Mesenchymal stem cell (in vitro differentiated cells and primary cell): ENCODE measurements at regions not wholly inside any gene's neighbourhood (a gene's known extent, or its start where the extent isn't known, plus 50 kb on each side); places are given as distances from the start of the nearest gene placed in this dataset.

Experiments used
- DNase-seq: peaks from one replicate; pipeline ENCODE4 v3.0.0-alpha.2; 2013
- H2AFZ ChIP-seq: one replicate; pipeline ENCODE4 v1.6.1; 2013; ENCODE audit warnings: low read depth, mild to moderate bottlenecking, control low read depth, inconsistent platforms, low read length, moderate library complexity
- H2AK5ac ChIP-seq: 2 replicates; pipeline ENCODE4 v1.6.1; 2013; ENCODE audit warnings: low read length, moderate library complexity, mild to moderate bottlenecking, inconsistent platforms; ENCODE audit not compliant: severe bottlenecking
- H2BK120ac ChIP-seq: one replicate; pipeline ENCODE4 v1.6.1; 2013; ENCODE audit warnings: low read depth, mild to moderate bottlenecking, inconsistent platforms, low read length, moderate library complexity
- H2BK12ac ChIP-seq, 2 experiments: one replicate each; pipeline ENCODE4 v1.6.1; 2013; ENCODE audit warnings: inconsistent platforms in 2 of 2, low read length in 2 of 2, mild to moderate bottlenecking in 2 of 2, moderate library complexity in 2 of 2, control low read depth in 1 of 2
- H2BK15ac ChIP-seq: one replicate; pipeline ENCODE4 v1.6.1; 2013; ENCODE audit warnings: mild to moderate bottlenecking, low read depth, inconsistent platforms; ENCODE audit not compliant: poor library complexity, severe bottlenecking
- H2BK5ac ChIP-seq: 2 replicates; pipeline ENCODE4 v1.6.1; 2013; ENCODE audit warnings: low read depth, mild to moderate bottlenecking, low read length, control low read depth, inconsistent platforms; ENCODE audit not compliant: poor library complexity, severe bottlenecking
- H3K14ac ChIP-seq, 2 experiments: one replicate each; pipeline ENCODE4 v1.6.1; 2013; ENCODE audit warnings: inconsistent platforms in 2 of 2, low read length in 2 of 2, control low read depth in 1 of 2, mild to moderate bottlenecking in 1 of 2, moderate library complexity in 1 of 2
- H3K18ac ChIP-seq, 2 experiments: one replicate each; pipeline ENCODE4 v1.6.1; 2013; ENCODE audit warnings: inconsistent platforms in 2 of 2, low read length in 2 of 2, control low read depth in 1 of 2, low read depth in 1 of 2, mild to moderate bottlenecking in 1 of 2
- H3K23ac ChIP-seq, 2 experiments: one replicate each; pipeline ENCODE4 v1.6.1; 2013; ENCODE audit warnings: inconsistent platforms in 2 of 2, low read length in 2 of 2, mild to moderate bottlenecking in 2 of 2, moderate library complexity in 2 of 2, control low read depth in 1 of 2
- H3K27ac ChIP-seq: 2 replicates; pipeline ENCODE4 v1.5.1; 2013; ENCODE audit warnings: mild to moderate bottlenecking, moderate library complexity, low read length, control low read depth, inconsistent platforms; ENCODE audit not compliant: poor library complexity, severe bottlenecking
- H3K27me3 ChIP-seq, 2 experiments: 2 replicates each; pipeline versions ENCODE4 v1.6.1 to v1.7.0; 2013; ENCODE audit warnings: low read length in 2 of 2, mild to moderate bottlenecking in 2 of 2, moderate library complexity in 2 of 2, control low read depth in 1 of 2, inconsistent platforms in 1 of 2; ENCODE audit not compliant: control insufficient read depth in 1 of 2, insufficient read depth in 1 of 2
- H3K36me3 ChIP-seq, 2 experiments: 2 replicates each; pipeline versions ENCODE4 v1.6.1 to v1.7.0; 2013; ENCODE audit warnings: low read length in 2 of 2, control low read depth in 1 of 2, inconsistent platforms in 1 of 2, low read depth in 1 of 2, mild to moderate bottlenecking in 1 of 2; ENCODE audit not compliant: insufficient read depth in 2 of 2, control insufficient read depth in 1 of 2
- H3K4ac ChIP-seq, 2 experiments: one replicate each; pipeline ENCODE4 v1.6.1; 2013; ENCODE audit warnings: inconsistent platforms in 2 of 2, low read length in 2 of 2, mild to moderate bottlenecking in 2 of 2, moderate library complexity in 2 of 2, control low read depth in 1 of 2, low read depth in 1 of 2
- H3K4me1 ChIP-seq: 2 replicates; pipeline ENCODE4 v1.6.1; 2013; ENCODE audit warnings: low read depth, low read length, control low read depth; ENCODE audit not compliant: control insufficient read depth, insufficient read depth
- H3K4me2 ChIP-seq: 2 replicates; pipeline ENCODE4 v1.6.1; 2013; ENCODE audit warnings: low read length, mild to moderate bottlenecking, inconsistent platforms; ENCODE audit not compliant: poor library complexity, severe bottlenecking
- H3K4me3 ChIP-seq, 2 experiments: 2 replicates each; pipeline versions ENCODE4 v1.5.1 to v1.7.0; 2013; ENCODE audit warnings: low read length in 2 of 2, mild to moderate bottlenecking in 2 of 2, control low read depth in 1 of 2, low read depth in 1 of 2; ENCODE audit not compliant: insufficient read depth in 1 of 2
- H3K79me1 ChIP-seq: replicated peaks from 2 replicates; pipeline ENCODE4 v1.6.1; 2013; ENCODE audit warnings: mild to moderate bottlenecking, control low read depth, low read length, inconsistent platforms; ENCODE audit not compliant: poor library complexity, severe bottlenecking
- H3K9ac ChIP-seq: 2 replicates; pipeline ENCODE4 v1.7.0; 2013; ENCODE audit warnings: mild to moderate bottlenecking, low read length, moderate library complexity
- H3K9me3 ChIP-seq: 2 replicates; pipeline ENCODE4 v1.7.0; 2013; ENCODE audit warnings: mild to moderate bottlenecking, low read length; ENCODE audit not compliant: control insufficient read depth
- H4K8ac ChIP-seq: one replicate; pipeline ENCODE4 v1.6.1; 2013; ENCODE audit warnings: inconsistent platforms, mild to moderate bottlenecking, low read length, moderate library complexity
- H4K91ac ChIP-seq: one replicate; pipeline ENCODE4 v1.6.1; 2013; ENCODE audit warnings: mild to moderate bottlenecking, low read length, inconsistent platforms
- WGBS: methylation state at CpG from one replicate; pipeline ENCODE4 v1.1.7; 2013; ENCODE audit warnings: mixed read lengths; 5-methylcytosine and 5-hydroxymethylcytosine counted together

GRCh38 chr2:239826376-239826775 is 198.8 kb downstream of the NDUFA10 start:
- no peak overlapping the region for H3K14ac ChIP-seq
- no peak overlapping the region for H3K18ac ChIP-seq
- no peak for DNase-seq
- H3K36me3 ChIP-seq, result no peaks in the 10 kb centered on the region
- H3K4ac ChIP-seq, result no peak overlapping the region
- no peak overlapping the region for H3K4me3 ChIP-seq
- no peak overlapping the region for H3K27ac ChIP-seq
- no peak overlapping the region for H4K8ac ChIP-seq
- H4K91ac ChIP-seq, result no peak overlapping the region
- no peaks in the 10 kb centered on the region for H3K9me3 ChIP-seq
- no peak overlapping the region for H3K4me2 ChIP-seq
- H3K9ac ChIP-seq, result no peak overlapping the region
- 95% methylated on average over 10 of the region's 13 CpGs for WGBS
- H2AK5ac ChIP-seq, result no peak overlapping the region
- H3K23ac ChIP-seq, result no peak overlapping the region
- H3K27me3 ChIP-seq, result peaks cover 0 to 51% of the 10 kb centered on the region in 2 experiments
- no peak overlapping the region for H2AFZ ChIP-seq
- H3K79me1 ChIP-seq, result no peaks in the 10 kb centered on the region
- no peak overlapping the region for H2BK5ac ChIP-seq
- no peak overlapping the region for H2BK120ac ChIP-seq
- H3K4me1 ChIP-seq, result no peaks in the 10 kb centered on the region
- no peak overlapping the region for H2BK12ac ChIP-seq
- H2BK15ac ChIP-seq, result no peak overlapping the region

- H3K18ac ChIP-seq, result no peak overlapping the region
- no peak overlapping the region for H3K4me3 ChIP-seq
- DNase-seq, result no peak
- no peak overlapping the region for H3K27ac ChIP-seq
- H2BK12ac ChIP-seq, result no peak overlapping the region
- H2BK5ac ChIP-seq, result no peak overlapping the region
- peaks cover 0 to 58% of the 10 kb centered on the region in 2 experiments for H3K27me3 ChIP-seq
- H3K9me3 ChIP-seq, result no peaks in the 10 kb centered on the region
- H3K23ac ChIP-seq, result no peak overlapping the region
- whole genome bisulfite sequencing, result 64% methylated on average over 5 of the region's 5 CpGs
- no peak overlapping the region for H4K91ac ChIP-seq
- no peak overlapping the region for H2AK5ac ChIP-seq
- no peak overlapping the region for H4K8ac ChIP-seq
- H2BK120ac ChIP-seq, result no peak overlapping the region
- H2AFZ ChIP-seq, result no peak overlapping the region
- no peak overlapping the region for H3K4ac ChIP-seq
- H3K14ac ChIP-seq, result no peak overlapping the region
- H3K36me3 ChIP-seq, result no peaks in the 10 kb centered on the region
- H3K9ac ChIP-seq, result no peak overlapping the region
- no peak overlapping the region for H3K4me2 ChIP-seq
- H3K79me1 ChIP-seq, result no peaks in the 10 kb centered on the region
- H2BK15ac ChIP-seq, result no peak overlapping the region
- no peaks in the 10 kb centered on the region for H3K4me1 ChIP-seq
Measured at GRCh38 chr2:239825705-239825979, 199.5 kb downstream of the NDUFA10 start.

- Histone ChIP-seq H2AK5ac (no peak overlapping the region), H2BK15ac (no peak overlapping the region), H3K36me3 (no peaks in the 10 kb centered on the region), H2BK12ac (no peak overlapping the region), H3K9ac (no peak overlapping the region), H2BK120ac (no peak overlapping the region), H2BK5ac (no peak overlapping the region), H3K4me2 (no peak overlapping the region), H3K79me1 (no peaks in the 10 kb centered on the region), H3K4me3 (no peak overlapping the region), H3K27me3 (peaks cover 0 to 64% of the 10 kb centered on the region in 2 experiments), H3K9me3 (no peaks in the 10 kb centered on the region), H3K4ac (no peak overlapping the region), H2AFZ (no peak overlapping the region), H4K91ac (no peak overlapping the region), H3K27ac (no peak overlapping the region), H3K14ac (no peak overlapping the region), H4K8ac (no peak overlapping the region), H3K23ac (no peak overlapping the region), H3K4me1 (no peaks in the 10 kb centered on the region), H3K18ac (no peak overlapping the region)
- 77% methylated on average over 17 of the region's 17 CpGs for WGBS
- DNase-seq, result no peak
Measured at GRCh38 chr2:239824866-239825704, 200.1 kb downstream of the NDUFA10 start.

GRCh38 chr2:239824046-239824694 is 201.0 kb downstream of the NDUFA10 start:
- Histone ChIP-seq H3K4me1 (no peaks in the 10 kb centered on the region), H3K9me3 (no peaks in the 10 kb centered on the region), H3K18ac (no peak overlapping the region), H3K14ac (no peak overlapping the region), H3K4ac (no peak overlapping the region), H3K4me3 (no peak overlapping the region), H3K4me2 (no peak overlapping the region), H3K9ac (no peak overlapping the region), H3K79me1 (no peaks in the 10 kb centered on the region), H3K23ac (no peak overlapping the region), H3K36me3 (no peaks in the 10 kb centered on the region), H4K8ac (no peak overlapping the region), H2BK120ac (no peak overlapping the region), H3K27me3 (peaks cover 0 to 73% of the 10 kb centered on the region in 2 experiments), H2AFZ (no peak overlapping the region), H4K91ac (no peak overlapping the region), H2AK5ac (no peak overlapping the region), H2BK12ac (no peak overlapping the region), H3K27ac (no peak overlapping the region), H2BK5ac (no peak overlapping the region), H2BK15ac (no peak overlapping the region)
- no peak for DNase-seq
- WGBS, result 51% methylated on average over 11 of the region's 11 CpGs
